Fibroblast of skin of scalp (primary cell): ENCODE measurements at regions not wholly inside any gene's neighbourhood (a gene's known extent, or its start where the extent isn't known, plus 50 kb on each side); places are given as distances from the start of the nearest gene placed in this dataset.

Experiments
- DNase-seq: peaks from one replicate; pipeline ENCODE4 v3.0.0-alpha.2; 2013

- DNase-seq = no peak
Observed at GRCh38 chr14:98513558-98513957, 758.4 kb downstream of the BCL11B start.

GRCh38 chr14:98514016-98514415 lies 758.0 kb downstream of the BCL11B start:
- DNase-seq = no peak

- DNase-seq = no peak
Observed at GRCh38 chr14:98536256-98536655, 735.7 kb downstream of the BCL11B start.

GRCh38 chr14:98542316-98542715 lies 729.7 kb downstream of the BCL11B start:
- no peak for DNase-seq

- DNase-seq = no peak
Observed at GRCh38 chr14:98543074-98543473, 728.9 kb downstream of the BCL11B start.

DNA sequence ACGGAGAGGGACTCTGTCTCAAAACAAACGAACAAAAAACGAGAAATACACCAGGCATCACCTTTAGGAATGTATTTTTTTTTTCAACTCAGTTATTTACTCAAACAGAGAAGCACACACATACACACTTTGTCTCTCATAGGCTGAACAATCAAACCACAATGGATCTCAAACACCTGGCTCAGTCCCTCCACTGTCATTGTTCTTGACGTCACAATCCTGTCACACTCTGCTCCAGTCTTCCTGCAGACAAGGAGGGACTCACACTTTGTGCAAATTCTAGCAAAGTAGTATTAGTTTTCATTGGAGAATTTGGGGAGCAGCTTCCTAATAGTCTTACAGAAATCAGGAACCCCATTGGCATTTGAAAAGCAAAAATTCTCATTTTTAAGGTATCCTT lies 727.8 kb downstream of the BCL11B start:
- no peak for DNase-seq

GRCh38 chr14:98545181-98545580 lies 726.8 kb downstream of the BCL11B start:
- no peak for DNase-seq

DNA sequence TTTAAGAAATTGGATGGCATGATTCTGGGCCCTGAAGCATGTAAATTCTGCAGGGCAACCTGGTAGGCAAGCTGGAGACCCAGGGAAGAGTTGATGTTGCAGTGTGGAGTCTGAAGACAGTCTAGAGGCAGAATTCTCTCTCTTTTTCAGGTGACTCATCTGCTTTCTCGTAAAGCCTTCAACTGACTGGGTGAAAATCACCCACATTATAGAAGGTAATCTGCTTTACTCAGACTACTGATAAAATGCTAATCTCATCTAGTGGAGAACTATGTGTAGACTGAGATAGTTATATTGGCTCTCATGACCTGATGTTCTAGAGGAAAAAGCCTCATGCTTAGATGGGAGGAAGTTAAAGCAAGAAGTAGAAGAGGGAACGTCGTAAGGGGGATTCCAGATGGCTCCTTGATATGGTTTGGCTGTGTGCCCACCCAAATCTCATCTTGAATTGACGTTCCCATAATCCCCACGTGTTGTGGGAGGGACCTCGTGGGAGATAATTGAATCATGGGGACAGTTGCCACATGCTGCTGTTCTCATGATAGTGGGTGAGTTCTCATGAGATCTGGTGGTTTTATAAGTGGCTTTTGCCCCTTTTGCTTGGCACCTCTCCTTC lies 723.8 kb downstream of the BCL11B start:
- no peak for DNase-seq

DNA sequence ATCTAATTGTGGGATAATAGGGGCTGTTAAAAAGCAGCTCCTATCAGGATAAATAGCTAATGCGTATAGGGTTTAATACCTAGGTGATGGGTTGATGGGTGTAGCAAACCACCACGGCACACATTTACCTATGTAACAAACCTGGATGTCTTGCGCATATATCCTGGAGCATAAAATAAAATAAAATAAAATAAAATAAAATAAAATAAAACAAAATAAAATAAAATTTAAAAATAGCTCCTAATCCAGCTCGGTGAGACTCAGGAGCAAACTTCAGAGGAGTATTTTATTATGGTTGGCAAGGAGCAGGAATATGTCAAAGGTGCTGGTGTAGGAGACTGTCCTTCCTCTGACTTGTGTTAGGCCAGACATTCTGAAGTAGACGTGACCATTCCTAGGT lies 721.0 kb downstream of the BCL11B start:
- no peak for DNase-seq

DNA sequence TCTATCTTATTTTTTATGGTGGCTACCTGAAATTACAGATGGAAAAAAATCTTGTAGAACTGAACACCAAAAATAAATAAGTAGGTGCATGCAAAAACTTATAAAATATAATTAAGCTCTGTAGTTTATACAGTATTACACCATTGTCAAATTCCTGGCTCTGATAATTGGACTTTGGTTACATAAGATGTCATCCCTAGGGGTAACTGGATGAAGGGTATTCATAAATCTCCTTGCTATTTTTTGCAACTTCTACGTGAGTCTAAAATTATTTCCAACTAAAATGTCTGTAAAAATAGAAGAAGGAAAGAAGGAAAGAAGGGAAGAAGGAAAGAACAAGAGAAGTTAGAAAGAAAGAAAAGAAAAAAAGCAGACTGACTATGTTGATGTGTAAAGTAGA lies 716.6 kb downstream of the BCL11B start:
- no peak for DNase-seq

DNA sequence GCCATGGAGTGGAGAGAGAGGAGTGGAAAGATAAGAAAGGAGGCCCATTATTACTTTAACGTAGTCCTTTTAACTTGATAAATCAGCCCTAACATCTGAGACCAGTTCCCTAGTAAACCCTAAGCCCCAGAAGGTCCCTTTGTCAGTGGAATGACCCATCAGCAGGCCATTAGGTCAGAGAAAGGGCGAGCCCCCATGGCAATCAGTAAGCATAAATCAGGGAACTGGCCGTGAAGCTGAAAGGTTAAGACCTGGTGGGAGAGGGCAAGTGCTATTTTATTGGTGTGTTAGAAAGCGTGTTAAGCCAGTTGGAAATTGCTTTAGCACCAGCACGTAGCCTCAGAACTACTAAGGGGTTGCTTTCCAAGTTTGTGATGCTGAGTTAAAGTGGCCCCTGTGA lies 708.0 kb downstream of the BCL11B start:
- no peak for DNase-seq

- DNase-seq = no peak
Observed at GRCh38 chr14:98564541-98564940, 707.5 kb downstream of the BCL11B start.

- DNase-seq = no peak
Observed at GRCh38 chr14:98571104-98571503, 700.9 kb downstream of the BCL11B start.

GRCh38 chr14:98573082-98573481 lies 698.9 kb downstream of the BCL11B start:
- DNase-seq = peak; percentile 1

DNA sequence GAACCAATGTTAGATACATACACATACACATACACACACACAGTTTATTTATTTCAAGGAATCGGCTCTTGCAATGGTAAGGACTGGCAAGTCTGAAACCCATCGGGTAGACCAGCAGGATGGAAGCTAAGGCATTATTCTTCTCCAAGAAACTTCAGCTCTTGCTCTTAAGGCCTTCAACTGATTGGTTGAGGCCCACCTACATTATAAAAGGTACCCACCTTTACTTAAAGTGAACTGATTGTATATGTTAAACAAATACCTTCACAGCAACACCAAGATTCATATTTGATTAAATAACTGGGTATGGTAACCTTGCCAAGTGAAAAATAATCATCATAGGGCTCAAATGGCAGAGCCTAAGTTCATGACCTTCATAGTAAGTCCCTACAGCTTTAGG lies 695.5 kb downstream of the BCL11B start:
- DNase-seq = no peak

DNA sequence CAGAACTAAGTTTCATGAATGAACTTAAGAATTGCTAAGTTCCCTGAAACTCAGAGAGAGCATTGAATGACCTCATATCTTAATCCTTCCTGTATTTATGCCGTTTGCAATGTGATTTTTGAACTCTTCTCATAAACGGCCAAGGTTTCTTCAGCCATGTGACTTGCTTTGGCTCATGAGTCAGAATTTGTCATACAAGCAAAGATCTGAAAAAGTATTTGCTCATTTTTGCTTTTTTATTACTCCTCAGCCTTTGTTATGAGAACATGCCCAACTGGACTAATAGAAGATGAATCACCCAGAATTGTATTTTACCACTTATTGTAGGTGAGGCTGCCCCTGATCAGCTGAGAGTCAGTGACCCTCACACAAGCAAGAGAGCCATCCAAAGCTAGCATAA lies 693.8 kb downstream of the BCL11B start:
- DNase-seq = peak; percentile 53

- DNase-seq = no peak
Observed at GRCh38 chr14:98579140-98579539, 692.9 kb downstream of the BCL11B start.

- peak; percentile 55 for DNase-seq
Observed at GRCh38 chr14:98580131-98580678, 691.8 kb downstream of the BCL11B start.

- no peak for DNase-seq
Observed at GRCh38 chr14:98582276-98582675, 689.7 kb downstream of the BCL11B start.

DNA sequence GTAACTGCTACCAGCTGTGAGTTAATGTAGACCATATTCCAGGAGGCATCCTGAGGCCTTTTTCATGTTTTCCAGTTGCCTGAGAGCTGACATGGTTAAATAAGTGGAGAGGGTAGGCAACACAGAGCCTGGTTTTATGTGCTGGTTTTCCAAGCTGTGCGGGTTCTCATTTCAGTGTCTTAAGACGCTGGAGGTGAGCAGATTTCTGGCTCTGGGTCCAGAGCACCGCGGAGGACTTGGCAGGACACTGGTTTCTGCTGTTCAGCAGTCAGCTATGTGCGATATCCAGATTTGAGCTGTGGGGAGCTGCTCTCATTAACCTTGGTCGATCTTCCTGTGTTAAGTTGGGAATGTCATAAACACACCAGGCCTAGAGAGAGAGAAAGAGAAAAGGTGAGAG lies 680.8 kb downstream of the BCL11B start:
- DNase-seq = no peak

DNA sequence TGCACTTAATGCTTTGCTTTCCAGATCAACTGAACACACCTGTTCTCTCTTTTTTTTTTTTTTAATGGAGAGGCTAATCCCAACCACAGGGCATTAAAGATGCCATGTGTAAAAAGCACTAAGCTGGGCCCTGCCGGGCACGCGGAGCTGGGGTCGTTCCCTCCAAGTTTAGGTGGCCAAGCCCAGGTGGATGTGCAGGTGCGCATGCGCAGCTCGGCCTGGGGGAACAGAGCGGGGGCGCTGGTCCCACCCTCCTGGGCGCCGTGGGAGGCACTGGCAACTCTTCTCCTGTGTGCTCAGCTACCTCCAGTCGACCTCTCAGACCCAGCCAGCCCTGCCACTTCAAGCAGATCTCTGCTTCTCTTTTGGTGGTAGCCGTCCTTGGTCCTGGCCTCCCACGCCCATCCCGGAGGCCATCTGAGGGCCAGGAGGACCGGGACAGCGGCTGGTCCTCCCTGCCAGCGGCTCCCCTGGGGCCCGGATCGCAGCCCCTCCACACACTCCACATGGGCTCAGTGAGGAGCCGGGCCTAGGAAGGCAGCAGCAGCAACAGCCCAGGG lies 679.3 kb downstream of the BCL11B start:
- no peak for DNase-seq

GRCh38 chr14:98593361-98593761 lies 678.6 kb downstream of the BCL11B start:
- no peak for DNase-seq

DNA sequence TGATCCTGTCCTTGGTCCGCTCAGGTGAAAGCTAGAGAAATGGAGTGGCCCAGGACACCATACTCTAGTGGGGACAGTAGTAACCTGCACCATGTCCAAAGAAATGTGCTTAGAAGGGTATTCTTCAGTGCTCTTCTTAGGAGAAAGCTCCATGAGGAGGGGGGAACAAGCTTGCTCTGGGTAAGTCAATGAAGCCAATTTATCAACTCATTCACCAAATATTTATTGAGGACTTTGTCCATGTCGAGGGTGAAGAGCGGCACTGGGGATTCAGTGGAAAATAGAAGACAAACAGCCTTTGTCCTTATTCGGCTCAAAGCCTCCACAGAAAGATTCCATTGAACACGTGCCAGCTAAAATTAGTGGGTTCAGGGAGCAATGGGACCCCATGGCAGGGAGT lies 677.8 kb downstream of the BCL11B start:
- no peak for DNase-seq

- no peak for DNase-seq
Observed at GRCh38 chr14:98598576-98598975, 673.4 kb downstream of the BCL11B start.

DNA sequence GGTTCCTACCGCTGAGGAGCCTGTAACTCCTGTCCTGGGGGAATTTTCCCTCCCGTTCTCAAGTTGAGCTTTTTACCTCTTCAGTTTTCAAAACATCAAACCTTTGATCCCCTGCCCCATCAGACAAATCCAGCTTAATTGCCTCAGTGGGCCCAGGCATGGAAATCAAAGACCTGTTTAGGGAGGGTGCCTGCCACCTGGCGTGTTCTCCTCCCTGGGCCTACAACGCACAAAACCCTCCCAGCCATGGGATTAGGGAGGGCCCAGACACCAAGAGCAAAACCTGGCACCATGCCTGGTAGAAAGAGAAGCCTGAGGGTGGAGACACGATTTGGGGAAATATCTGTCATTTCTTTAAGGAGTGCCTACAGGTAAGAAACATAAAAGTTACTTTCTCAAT lies 672.9 kb downstream of the BCL11B start:
- DNase-seq = no peak
